ENCODE measurements at regions not wholly inside any gene's neighbourhood (a gene's known extent, or its start where the extent isn't known, plus 50 kb on each side); places are given as distances from the start of the nearest gene placed in this dataset.

DNA sequence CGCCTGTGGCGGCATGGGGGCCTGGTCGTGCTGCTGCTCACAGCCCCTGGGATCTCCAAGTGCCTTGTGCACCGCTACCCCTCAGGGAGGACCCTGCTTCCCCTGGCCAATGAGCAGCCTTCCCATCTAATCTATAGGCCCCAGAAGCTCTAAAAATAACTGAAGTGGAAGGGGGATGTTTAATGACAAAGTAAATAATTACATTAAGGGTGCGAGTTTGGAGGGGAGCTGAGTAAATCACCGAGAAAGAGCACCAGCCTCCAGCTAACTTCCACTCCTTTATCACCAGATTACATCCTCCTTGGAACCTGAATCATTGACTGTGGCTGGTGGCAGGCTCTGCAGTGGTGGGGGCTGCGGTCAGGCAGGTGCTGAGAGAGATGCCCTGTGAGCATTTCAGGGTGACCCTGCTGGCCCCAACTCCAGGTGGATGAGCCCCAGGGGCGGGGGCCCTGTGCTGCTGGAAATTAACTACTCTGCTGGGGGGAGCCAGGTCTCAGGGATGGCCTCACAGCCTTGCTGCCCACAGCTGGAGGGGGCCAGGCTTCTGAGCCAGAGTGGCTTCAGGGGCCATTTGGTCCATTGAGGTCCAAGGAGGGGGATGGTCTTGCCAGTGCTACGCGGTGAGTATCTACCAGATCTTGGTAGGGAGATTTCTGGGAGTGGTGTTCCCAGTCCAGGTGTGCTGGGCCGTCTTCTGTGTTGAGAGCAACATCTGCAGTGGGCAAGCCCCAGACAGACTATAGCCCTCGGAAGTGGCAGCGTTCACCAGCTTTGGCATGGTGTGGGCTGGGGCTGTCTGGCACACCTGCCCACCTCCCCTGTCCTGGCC, 74.2 kb downstream of the GLI2 start:
- no peak for DNase-seq

DNA sequence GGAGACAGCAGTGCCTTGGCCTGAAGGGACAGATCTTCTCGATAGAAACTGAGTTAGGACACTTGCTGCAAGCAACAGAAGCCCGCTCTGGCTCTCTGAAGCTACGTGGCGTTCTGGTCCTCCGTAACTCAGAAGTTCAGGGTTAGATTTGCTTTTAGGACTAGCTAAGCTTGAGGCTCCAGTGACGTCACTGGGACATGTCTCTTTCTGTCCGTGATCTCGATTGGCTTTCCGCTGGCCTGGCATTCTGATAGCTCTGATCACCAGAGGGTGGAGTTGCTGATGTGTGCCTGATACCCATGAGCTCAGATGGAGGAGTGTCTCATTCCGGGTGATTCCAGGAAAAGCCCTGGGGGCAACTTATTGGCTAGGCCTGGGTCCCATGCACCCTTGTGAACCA, 75.0 kb downstream of the GLI2 start:
- DNase-seq: no peak

DNA sequence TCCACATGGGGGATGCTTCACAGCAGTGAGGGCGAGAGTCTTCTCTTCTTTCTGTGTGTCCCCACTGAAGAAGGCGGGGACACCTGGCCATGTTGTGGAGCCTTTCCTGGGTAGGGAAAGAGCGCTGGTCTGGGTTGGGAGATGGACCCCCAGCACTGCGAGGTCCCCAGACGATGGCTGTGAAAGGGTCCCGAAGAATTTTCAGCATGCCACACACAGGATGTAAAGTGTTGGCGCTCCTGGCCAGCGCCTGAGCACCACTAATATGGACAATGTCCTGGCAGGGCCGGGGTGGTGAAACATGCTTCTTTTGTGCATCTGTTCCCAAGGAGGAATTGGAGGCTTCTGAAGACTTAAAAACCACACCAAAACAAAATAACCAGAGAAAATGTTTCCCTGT, 77.2 kb downstream of the GLI2 start:
- DNase-seq: no peak

- DNase-seq: no peak
These were observed 78.7 kb downstream of the GLI2 start for GRCh38 chr2:120814352-120814751.

DNA sequence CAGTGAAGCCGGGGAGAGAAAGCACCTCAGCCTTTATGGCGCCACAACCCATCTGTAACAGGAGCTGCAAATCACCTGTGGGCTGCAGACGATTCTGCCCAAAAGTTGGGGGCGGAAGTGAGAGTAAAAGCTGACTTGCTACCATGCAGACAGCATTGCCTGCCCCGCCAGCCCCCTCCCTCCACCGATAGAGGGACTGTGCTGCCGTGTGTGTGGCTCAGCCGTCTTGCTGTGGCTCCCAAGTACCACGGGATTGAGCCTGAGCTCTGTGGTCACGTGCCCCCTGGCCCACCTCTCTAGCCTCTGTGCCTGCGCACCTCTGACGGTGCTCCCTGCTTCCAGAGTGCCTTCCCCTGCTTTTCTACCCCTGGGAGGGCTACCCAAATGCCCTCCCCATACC, 79.6 kb downstream of the GLI2 start:
- DNase-seq: no peak

DNA sequence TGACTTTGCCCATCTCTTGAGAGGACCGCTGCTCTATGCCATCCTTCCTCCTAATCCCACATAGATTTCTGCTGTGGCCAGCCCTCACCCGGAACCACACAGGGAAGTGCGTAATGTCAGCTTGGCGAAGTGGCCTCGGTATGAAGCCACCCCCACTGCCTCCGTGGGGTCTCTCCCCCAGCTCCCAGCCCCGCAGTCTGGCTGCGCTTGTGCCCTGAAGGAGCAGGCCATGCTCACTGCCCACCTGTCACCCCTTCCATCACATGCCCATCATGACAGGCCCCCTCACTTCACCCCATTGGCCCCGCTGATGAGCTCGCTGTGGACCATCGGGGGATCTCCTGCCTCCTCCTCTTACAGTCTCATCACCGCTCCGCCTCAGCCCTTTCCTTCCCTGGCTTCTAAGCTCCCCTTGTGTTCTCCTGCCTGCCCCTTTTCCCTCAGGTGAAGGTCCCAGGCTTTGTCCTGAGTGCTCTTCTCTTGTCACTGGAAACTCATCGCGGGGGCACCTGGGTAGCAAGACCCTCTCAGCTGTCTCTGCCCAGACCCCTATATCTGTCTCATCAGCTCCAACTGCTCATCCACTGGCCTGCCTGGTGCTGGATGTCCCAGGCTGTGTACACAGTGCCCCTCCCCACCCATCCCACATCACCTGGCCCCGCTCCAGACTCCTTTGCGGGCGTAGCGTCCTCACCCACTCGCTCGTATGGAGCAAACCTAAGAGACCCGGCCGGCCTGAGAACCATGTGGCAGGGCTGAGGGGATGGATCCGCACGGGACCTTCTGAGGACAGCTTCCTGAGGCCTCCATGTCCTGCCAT, 81.7 kb downstream of the GLI2 start:
- DNase-seq: no peak

DNA sequence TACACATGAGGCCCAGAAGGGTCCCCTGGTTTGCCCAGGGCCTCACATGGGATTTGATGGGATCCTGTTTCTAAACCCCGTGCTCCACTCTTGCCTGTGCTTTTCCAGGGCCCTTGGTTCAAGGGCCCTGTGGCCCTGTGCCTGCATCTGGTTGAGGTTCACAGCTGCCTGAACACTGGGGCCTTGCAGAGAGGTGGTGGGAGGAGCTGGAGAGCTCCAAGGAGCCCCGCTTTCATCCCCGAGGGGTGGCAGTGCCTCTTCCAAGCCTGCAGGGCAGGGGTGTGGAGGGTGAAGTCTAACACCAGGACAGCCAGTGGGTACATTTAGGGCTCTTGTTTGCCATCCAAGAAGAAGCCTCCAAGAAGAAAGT, 82.3 kb downstream of the GLI2 start:
- DNase-seq: no peak

DNA sequence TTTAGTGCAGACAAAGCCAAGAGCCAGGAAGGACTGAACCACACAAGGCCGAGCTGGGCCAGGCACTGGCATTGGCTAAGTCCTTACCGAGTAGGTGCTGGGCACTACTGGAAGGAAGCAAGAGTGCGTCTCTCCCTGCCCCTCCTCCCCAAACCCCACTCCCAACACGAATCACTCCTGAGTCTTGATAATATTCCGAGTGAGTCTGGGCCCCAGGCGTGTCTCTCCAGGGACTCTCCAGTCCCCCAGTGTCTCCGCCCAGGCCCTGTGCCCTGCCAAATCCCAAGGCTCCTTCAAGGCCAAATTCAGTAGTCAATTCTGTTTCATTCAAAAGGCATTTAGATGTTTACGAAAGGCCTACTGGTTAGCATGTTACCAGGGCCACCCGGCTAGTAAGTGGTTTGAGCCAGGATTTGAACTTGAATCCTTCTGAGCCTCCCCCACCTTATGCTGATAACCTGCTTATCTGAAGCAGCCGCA, 82.8 kb downstream of the GLI2 start:
- DNase-seq: no peak

DNA sequence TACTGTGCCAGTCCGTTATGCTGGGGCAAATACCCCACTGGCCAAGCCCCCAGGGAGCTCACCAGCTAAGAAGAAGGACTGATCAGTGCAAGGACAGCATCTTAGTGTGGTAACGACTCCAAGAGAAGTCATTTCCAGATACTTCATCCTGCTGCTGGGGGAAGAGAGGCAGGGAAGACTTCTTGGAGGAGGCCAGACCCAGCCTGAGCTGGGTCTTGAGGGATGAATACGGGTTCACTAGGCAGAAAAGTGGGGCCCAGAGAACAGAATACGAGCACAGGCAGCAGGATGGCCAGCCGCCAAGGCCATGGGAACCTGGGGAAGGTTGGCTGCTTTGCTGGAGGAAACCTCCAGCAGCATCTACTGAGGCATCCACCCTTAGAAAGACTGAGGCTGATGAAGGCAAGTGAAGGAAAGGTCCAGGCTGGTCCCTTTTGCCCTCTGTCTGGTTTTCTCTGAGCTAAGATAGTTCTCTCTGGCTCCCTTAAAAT, 84.1 kb downstream of the GLI2 start:
- DNase-seq: no peak

DNA sequence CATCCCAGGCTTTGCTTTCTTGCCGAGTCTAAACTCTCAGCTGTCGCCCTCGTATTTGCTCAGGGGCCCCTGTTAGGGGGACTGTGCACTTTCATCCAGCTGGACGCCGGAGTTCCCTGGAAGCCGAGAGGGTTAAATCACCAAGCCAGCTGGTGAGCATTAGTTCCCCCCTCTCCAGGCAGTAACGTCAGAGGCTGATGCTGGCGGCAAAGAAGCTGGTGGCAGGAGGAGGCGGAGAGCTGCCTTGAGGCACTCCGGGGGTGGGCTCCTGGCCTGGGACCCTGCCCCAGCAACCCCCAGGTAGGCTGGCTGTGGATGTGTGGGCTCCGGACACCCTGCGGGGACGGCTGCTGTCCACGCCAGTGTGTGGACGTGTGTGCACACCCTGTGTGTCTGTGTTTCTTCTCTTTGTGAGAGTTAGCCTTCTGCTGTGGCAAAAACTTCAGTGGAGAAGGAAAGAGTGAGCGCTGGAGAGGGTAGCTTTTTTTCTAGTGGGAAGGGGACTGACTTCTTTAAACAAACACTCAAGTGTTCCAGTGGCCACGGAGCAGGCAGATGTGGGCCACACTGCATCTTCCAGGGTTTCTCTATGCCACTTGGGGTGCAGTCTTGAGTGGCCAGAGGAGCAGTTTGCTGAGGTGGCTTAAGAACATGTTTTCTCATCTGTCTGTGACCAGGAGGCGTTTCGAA, 84.7 kb downstream of the GLI2 start:
- DNase-seq: no peak

DNA sequence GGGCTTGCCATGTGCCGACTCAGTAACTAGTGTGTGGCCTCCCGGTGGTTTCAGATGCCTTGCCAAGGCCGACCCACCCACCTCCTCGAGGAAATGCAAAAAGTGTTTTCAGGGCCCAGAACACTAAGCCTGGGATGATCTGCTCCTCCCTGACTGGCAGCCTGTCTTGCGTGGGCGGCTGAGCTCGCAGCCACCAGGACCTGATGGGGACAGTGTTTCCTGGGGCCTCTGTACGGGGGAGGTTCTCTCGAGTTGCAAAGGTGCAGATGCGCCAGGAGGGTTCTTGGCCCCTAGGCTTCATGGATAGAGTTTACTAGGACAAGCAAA, 85.2 kb downstream of the GLI2 start:
- no peak for DNase-seq

DNA sequence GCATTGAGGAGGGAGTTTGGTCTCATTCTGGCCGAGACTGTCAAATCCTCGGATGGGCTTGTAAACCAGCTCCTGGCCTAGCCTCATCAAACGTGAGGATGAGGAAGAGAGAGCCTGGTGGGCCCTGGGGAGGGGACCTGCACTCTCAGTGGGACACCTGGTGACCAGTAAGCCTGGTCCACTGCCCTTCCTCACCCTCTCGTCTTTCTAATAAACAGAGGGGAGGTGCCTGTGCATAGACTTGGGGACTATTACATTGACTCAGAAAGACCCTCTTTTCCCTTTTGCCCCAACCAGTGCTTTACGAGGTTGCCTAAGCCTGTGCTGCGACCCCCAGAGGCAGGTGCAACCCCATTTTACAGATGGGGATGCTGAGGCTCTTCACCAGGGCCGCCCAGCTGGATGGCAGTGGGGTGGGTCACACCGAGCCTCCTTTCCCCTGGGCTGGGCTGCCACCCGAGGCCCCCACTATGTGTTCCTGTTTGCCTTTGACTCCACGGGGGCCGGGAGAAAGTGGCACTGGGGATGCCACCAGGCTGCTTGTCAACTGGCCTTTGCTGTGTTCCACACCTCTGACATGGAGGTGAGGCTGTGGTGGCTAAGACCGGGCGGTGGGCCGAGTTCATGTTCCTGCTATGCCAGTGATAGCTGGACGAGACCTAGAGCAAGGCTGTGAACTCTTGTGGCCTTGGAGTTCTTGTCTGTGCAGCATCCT, 85.9 kb downstream of the GLI2 start:
- DNase-seq: no peak

- DNase-seq: no peak
These were observed 87.3 kb downstream of the GLI2 start for GRCh38 chr2:120822933-120823332.

DNA sequence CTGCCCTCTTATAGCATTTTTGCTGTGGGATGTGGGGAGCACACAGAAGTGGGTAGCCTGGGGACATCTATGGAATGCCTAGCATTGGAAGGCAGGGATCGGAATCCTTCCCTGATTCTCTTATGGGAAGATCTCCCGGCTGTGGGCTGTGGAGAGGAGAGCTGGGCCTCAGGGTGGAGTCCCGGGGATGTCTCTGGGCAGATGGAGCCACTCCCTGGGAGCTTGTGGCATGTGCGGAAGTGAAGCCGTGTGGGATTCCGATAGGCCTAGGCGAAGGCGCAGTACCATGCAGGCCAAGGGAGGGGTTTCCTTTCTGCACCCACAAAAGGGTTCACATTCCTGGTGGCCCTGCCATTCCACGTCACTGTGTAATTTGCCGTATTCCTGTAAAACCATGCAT, 87.9 kb downstream of the GLI2 start:
- DNase-seq: no peak

DNA sequence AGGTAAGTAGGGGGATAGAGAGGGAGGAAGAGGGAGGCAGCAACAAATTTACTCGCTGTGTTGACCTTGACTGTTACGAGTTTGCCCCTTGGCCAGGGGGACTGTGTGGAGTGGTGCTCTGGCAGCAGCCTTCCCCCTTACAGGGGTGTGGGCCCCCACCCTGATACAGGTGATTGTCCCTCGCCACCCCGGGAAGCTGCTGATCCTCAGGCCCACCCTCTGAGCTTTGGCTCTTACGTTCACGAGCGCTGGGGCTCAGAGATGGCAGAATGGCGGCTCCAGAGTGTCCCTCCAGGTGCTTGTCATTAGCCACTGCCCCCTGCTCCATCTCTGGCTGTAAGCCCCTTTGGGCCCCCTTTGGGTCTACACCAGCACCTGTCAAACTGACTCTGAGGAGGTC, 88.6 kb downstream of the GLI2 start:
- DNase-seq: no peak

- DNase-seq: no peak
These were observed 89.9 kb downstream of the GLI2 start for GRCh38 chr2:120825370-120826259.

DNA sequence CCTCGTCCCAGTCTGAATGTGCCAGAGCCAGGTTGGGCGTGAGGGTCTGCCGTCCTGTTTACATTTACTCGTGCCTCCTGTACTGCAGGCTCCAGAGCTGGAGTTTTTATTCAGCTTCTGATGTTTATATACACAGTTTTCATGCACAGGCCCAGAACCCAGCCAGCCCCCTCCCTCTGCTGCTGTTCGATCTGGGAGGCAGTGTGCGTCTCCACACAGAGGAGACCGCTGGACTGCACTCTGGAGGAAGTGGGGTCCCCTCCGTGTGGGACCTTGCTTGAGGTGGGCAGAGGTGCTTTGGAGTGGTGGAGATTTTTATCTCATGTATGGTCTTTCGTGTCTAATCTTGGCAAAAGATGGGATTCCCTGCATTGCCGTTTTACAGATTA, 90.6 kb downstream of the GLI2 start:
- DNase-seq: no peak

GRCh38 chr2:120826716-120827410, 91.2 kb downstream of the GLI2 start:
- DNase-seq: no peak

DNA sequence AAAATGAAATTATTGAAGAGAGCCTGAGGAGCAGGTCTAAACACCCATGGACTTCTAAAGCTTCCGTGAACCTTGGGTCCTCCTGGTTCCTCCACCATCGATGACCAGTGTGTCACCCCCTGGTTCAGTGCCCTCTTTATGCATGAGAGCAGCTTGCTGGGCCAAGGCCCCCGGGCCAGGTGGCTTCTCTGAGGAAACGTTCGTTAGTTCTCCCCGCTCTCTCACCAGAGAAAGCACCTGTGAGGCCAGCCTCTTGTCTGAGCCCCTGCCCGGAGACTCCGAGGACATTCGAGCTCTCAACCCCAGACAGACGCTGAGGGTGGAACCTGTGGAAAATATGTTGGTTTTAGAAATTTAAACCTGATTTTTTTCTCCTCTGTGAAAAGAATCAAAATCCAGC, 92.4 kb downstream of the GLI2 start:
- DNase-seq: no peak

- no peak for DNase-seq
These were observed 93.4 kb downstream of the GLI2 start for GRCh38 chr2:120828829-120829632.

Measured in activated CD4-positive, alpha-beta T cell treated with anti-CD3 and anti-CD28 coated beads, Interleukin-2, amount 50 U/mL, for 1 hour (primary cell).